Activated naive CD4-positive, alpha-beta T cell treated with anti-CD3 and anti-CD28 coated beads, Interleukin-2, amount 50 U/mL, for 24 hours (primary cell): ENCODE measurements at regions not wholly inside any gene's neighbourhood (a gene's known extent, or its start where the extent isn't known, plus 50 kb on each side); places are given as distances from the start of the nearest gene placed in this dataset.

Source experiments
- H3K27ac Mint-ChIP-seq: one replicate; pipeline ENCODE4 v1.8.0; 2021; ENCODE audit warnings: mild to moderate bottlenecking, mixed read lengths
- H3K27me3 Mint-ChIP-seq: one replicate; pipeline ENCODE4 v1.8.0; 2021; ENCODE audit warnings: mixed read lengths
- H3K36me3 Mint-ChIP-seq: one replicate; pipeline ENCODE4 v1.8.0; 2021; ENCODE audit warnings: mixed read lengths
- H3K4me1 Mint-ChIP-seq: one replicate; pipeline ENCODE4 v1.8.0; 2021; ENCODE audit warnings: mixed read lengths
- H3K4me3 Mint-ChIP-seq: one replicate; pipeline ENCODE4 v1.8.0; 2021; ENCODE audit warnings: mild to moderate bottlenecking, mixed read lengths
- H3K9me3 Mint-ChIP-seq: one replicate; pipeline ENCODE4 v1.8.0; 2021; ENCODE audit warnings: mixed read lengths

GRCh38 chr17:71395901-71396300, 724.9 kb upstream of the SOX9 start:
- Mint-ChIP-seq H3K27ac (no peak overlapping the region), H3K9me3 (no peaks in the 10 kb centered on the region), H3K4me3 (no peak overlapping the region), H3K27me3 (no peaks in the 10 kb centered on the region), H3K36me3 (no peaks in the 10 kb centered on the region), H3K4me1 (no peaks in the 10 kb centered on the region)

GRCh38 chr17:71396711-71397110, 724.1 kb upstream of the SOX9 start:
- no peaks in the 10 kb centered on the region for H3K36me3 Mint-ChIP-seq
- no peak overlapping the region for H3K27ac Mint-ChIP-seq
- no peak overlapping the region for H3K4me3 Mint-ChIP-seq
- no peaks in the 10 kb centered on the region for H3K4me1 Mint-ChIP-seq
- no peaks in the 10 kb centered on the region for H3K9me3 Mint-ChIP-seq
- no peaks in the 10 kb centered on the region for H3K27me3 Mint-ChIP-seq

GRCh38 chr17:71398025-71398424, 722.8 kb upstream of the SOX9 start:
- Mint-ChIP-seq H3K27ac (no peak overlapping the region), H3K4me1 (no peaks in the 10 kb centered on the region)

GRCh38 chr17:71398800-71399219, 722.0 kb upstream of the SOX9 start:
- no peak overlapping the region for H3K4me3 Mint-ChIP-seq
- no peaks in the 10 kb centered on the region for H3K27me3 Mint-ChIP-seq
- no peaks in the 10 kb centered on the region for H3K36me3 Mint-ChIP-seq
- H3K27ac Mint-ChIP-seq = no peak overlapping the region
- no peaks in the 10 kb centered on the region for H3K9me3 Mint-ChIP-seq
- H3K4me1 Mint-ChIP-seq = no peaks in the 10 kb centered on the region

More at GRCh38 chr17:71398025-71398424, 722.8 kb upstream of the SOX9 start:
- Mint-ChIP-seq H3K27me3 (no peaks in the 10 kb centered on the region), H3K4me3 (no peak overlapping the region), H3K36me3 (no peaks in the 10 kb centered on the region), H3K9me3 (no peaks in the 10 kb centered on the region)

- H3K4me1 Mint-ChIP-seq = no peaks in the 10 kb centered on the region
- no peak overlapping the region for H3K27ac Mint-ChIP-seq
- no peaks in the 10 kb centered on the region for H3K9me3 Mint-ChIP-seq
- H3K36me3 Mint-ChIP-seq = no peaks in the 10 kb centered on the region
- no peaks in the 10 kb centered on the region for H3K27me3 Mint-ChIP-seq
- H3K4me3 Mint-ChIP-seq = no peak overlapping the region
Observed at GRCh38 chr17:71399221-71399620, 721.6 kb upstream of the SOX9 start.

GRCh38 chr17:71399649-71400048, 721.2 kb upstream of the SOX9 start:
- no peaks in the 10 kb centered on the region for H3K36me3 Mint-ChIP-seq
- no peak overlapping the region for H3K4me3 Mint-ChIP-seq

GRCh38 chr17:71402007-71402406, 718.8 kb upstream of the SOX9 start:
- no peak overlapping the region for H3K27ac Mint-ChIP-seq
- H3K27me3 Mint-ChIP-seq = no peaks in the 10 kb centered on the region
- no peaks in the 10 kb centered on the region for H3K4me1 Mint-ChIP-seq
- H3K9me3 Mint-ChIP-seq = no peaks in the 10 kb centered on the region
- H3K4me3 Mint-ChIP-seq = no peak overlapping the region
- no peaks in the 10 kb centered on the region for H3K36me3 Mint-ChIP-seq

More at GRCh38 chr17:71399649-71400048, 721.2 kb upstream of the SOX9 start:
- Mint-ChIP-seq H3K9me3 (no peaks in the 10 kb centered on the region), H3K4me1 (no peaks in the 10 kb centered on the region), H3K27me3 (no peaks in the 10 kb centered on the region), H3K27ac (no peak overlapping the region)

GRCh38 chr17:71402661-71403141, 718.1 kb upstream of the SOX9 start:
- H3K4me3 Mint-ChIP-seq = no peak overlapping the region
- H3K27me3 Mint-ChIP-seq = no peaks in the 10 kb centered on the region
- H3K9me3 Mint-ChIP-seq = no peaks in the 10 kb centered on the region
- no peak overlapping the region for H3K27ac Mint-ChIP-seq
- no peaks in the 10 kb centered on the region for H3K36me3 Mint-ChIP-seq
- H3K4me1 Mint-ChIP-seq = no peaks in the 10 kb centered on the region

- Mint-ChIP-seq H3K4me3 (no peak overlapping the region), H3K36me3 (no peaks in the 10 kb centered on the region), H3K9me3 (no peaks in the 10 kb centered on the region), H3K4me1 (no peaks in the 10 kb centered on the region), H3K27me3 (no peaks in the 10 kb centered on the region), H3K27ac (no peak overlapping the region)
Observed at GRCh38 chr17:71405101-71405500, 715.7 kb upstream of the SOX9 start.

- H3K27ac Mint-ChIP-seq = no peak overlapping the region
- H3K4me1 Mint-ChIP-seq = no peaks in the 10 kb centered on the region
- no peak overlapping the region for H3K4me3 Mint-ChIP-seq
- H3K27me3 Mint-ChIP-seq = no peaks in the 10 kb centered on the region
- no peaks in the 10 kb centered on the region for H3K36me3 Mint-ChIP-seq
- no peaks in the 10 kb centered on the region for H3K9me3 Mint-ChIP-seq
Observed at GRCh38 chr17:71407981-71408380, 712.8 kb upstream of the SOX9 start.

- Mint-ChIP-seq H3K36me3 (no peaks in the 10 kb centered on the region), H3K4me3 (no peak overlapping the region)
Observed at GRCh38 chr17:71409137-71409536, 711.7 kb upstream of the SOX9 start.

GRCh38 chr17:71409712-71410111, 711.1 kb upstream of the SOX9 start:
- no peaks in the 10 kb centered on the region for H3K36me3 Mint-ChIP-seq
- no peak overlapping the region for H3K27ac Mint-ChIP-seq
- H3K9me3 Mint-ChIP-seq = peaks cover 4% of the 10 kb centered on the region
- H3K4me1 Mint-ChIP-seq = no peaks in the 10 kb centered on the region
- H3K4me3 Mint-ChIP-seq = no peak overlapping the region
- H3K27me3 Mint-ChIP-seq = no peaks in the 10 kb centered on the region

More at GRCh38 chr17:71409137-71409536, 711.7 kb upstream of the SOX9 start:
- H3K4me1 Mint-ChIP-seq = no peaks in the 10 kb centered on the region
- no peaks in the 10 kb centered on the region for H3K9me3 Mint-ChIP-seq
- H3K27me3 Mint-ChIP-seq = no peaks in the 10 kb centered on the region
- H3K27ac Mint-ChIP-seq = no peak overlapping the region

GRCh38 chr17:71412803-71413202, 708.0 kb upstream of the SOX9 start:
- no peaks in the 10 kb centered on the region for H3K36me3 Mint-ChIP-seq

GRCh38 chr17:71413935-71414334, 706.9 kb upstream of the SOX9 start:
- H3K27ac Mint-ChIP-seq = no peak overlapping the region
- H3K4me1 Mint-ChIP-seq = no peaks in the 10 kb centered on the region
- no peak overlapping the region for H3K4me3 Mint-ChIP-seq
- no peaks in the 10 kb centered on the region for H3K36me3 Mint-ChIP-seq
- H3K9me3 Mint-ChIP-seq = peaks cover 9% of the 10 kb centered on the region
- no peaks in the 10 kb centered on the region for H3K27me3 Mint-ChIP-seq

More at GRCh38 chr17:71412803-71413202, 708.0 kb upstream of the SOX9 start:
- Mint-ChIP-seq H3K4me3 (no peak overlapping the region), H3K27ac (no peak overlapping the region), H3K9me3 (peaks cover 4% of the 10 kb centered on the region), H3K4me1 (no peaks in the 10 kb centered on the region), H3K27me3 (no peaks in the 10 kb centered on the region)

- Mint-ChIP-seq H3K9me3 (peaks cover 21% of the 10 kb centered on the region), H3K4me3 (no peak overlapping the region), H3K36me3 (no peaks in the 10 kb centered on the region), H3K27ac (no peak overlapping the region), H3K27me3 (no peaks in the 10 kb centered on the region), H3K4me1 (no peaks in the 10 kb centered on the region)
Observed at GRCh38 chr17:71417142-71417541, 703.7 kb upstream of the SOX9 start.

- H3K4me1 Mint-ChIP-seq = no peaks in the 10 kb centered on the region
- H3K36me3 Mint-ChIP-seq = no peaks in the 10 kb centered on the region
- H3K9me3 Mint-ChIP-seq = peaks cover 22% of the 10 kb centered on the region
- H3K27me3 Mint-ChIP-seq = no peaks in the 10 kb centered on the region
- no peak overlapping the region for H3K4me3 Mint-ChIP-seq
- no peak overlapping the region for H3K27ac Mint-ChIP-seq
Observed at GRCh38 chr17:71422968-71423367, 697.9 kb upstream of the SOX9 start.

- H3K27me3 Mint-ChIP-seq = no peaks in the 10 kb centered on the region
- H3K4me3 Mint-ChIP-seq = no peak overlapping the region
- H3K4me1 Mint-ChIP-seq = no peaks in the 10 kb centered on the region
- H3K36me3 Mint-ChIP-seq = no peaks in the 10 kb centered on the region
- peaks cover 18% of the 10 kb centered on the region for H3K9me3 Mint-ChIP-seq
- no peak overlapping the region for H3K27ac Mint-ChIP-seq
Observed at GRCh38 chr17:71423871-71424546, 696.8 kb upstream of the SOX9 start.
